OCI-LY1 (cell line): ENCODE measurements at regions not wholly inside any gene's neighbourhood (a gene's known extent, or its start where the extent isn't known, plus 50 kb on each side); places are given as distances from the start of the nearest gene placed in this dataset.

Experiments used
- H2AFZ ChIP-seq: fragments of 200-600 bp; sonication (generic), shearing (Covaris generic); 2 replicates; pipeline ENCODE4 v1.6.0; 2014; ENCODE audit warnings: antibody characterized with exemption, mild to moderate bottlenecking, low read length
- H3F3A ChIP-seq: fragments of 200-600 bp; sonication (generic), shearing (Covaris generic); 2 replicates; pipeline ENCODE4 v1.6.0; 2014; ENCODE audit warnings: mild to moderate bottlenecking, antibody characterized with exemption, low read length, moderate library complexity; ENCODE audit not compliant: insufficient read depth
- H3K27ac ChIP-seq: fragments of 200-600 bp; sonication (generic); 2 replicates; pipeline ENCODE4 v1.5.1; 2014; ENCODE audit warnings: low read length, mixed run types, mild to moderate bottlenecking, low read depth; ENCODE audit not compliant: poor library complexity, severe bottlenecking
- H3K27me3 ChIP-seq: fragments of 200-600 bp; sonication (generic); 2 replicates; pipeline ENCODE4 v1.6.0; 2014; ENCODE audit warnings: antibody characterized with exemption, mild to moderate bottlenecking, low read length, moderate library complexity; ENCODE audit not compliant: insufficient read depth
- H3K36me3 ChIP-seq: fragments of 200-600 bp; sonication (generic); 2 replicates; pipeline ENCODE4 v1.6.1; 2014; ENCODE audit warnings: mild to moderate bottlenecking, antibody characterized with exemption, low read length, moderate library complexity, mixed read lengths; ENCODE audit not compliant: insufficient read depth
- H3K4me1 ChIP-seq: fragments of 200-600 bp; sonication (generic); 2 replicates; pipeline ENCODE4 v1.5.1; 2014; ENCODE audit warnings: mild to moderate bottlenecking, low read length, moderate library complexity; ENCODE audit not compliant: insufficient read depth, severe bottlenecking
- H3K4me2 ChIP-seq: fragments of 200-600 bp; sonication (generic), shearing (Covaris generic); 2 replicates; pipeline ENCODE4 v1.6.1; 2014; ENCODE audit warnings: low read length
- H3K4me3 ChIP-seq: fragments of 200-600 bp; sonication (generic); 2 replicates; pipeline ENCODE4 v1.5.1; 2014; ENCODE audit warnings: low read length, low read depth, mild to moderate bottlenecking, mixed read lengths; ENCODE audit not compliant: poor library complexity, severe bottlenecking
- H3K79me2 ChIP-seq: fragments of 200-600 bp; shearing (Covaris generic); 2 replicates; pipeline ENCODE4 v1.6.1; 2016; ENCODE audit warnings: mixed run types, low read length, mixed read lengths; ENCODE audit not compliant: insufficient read depth
- H3K9ac ChIP-seq: fragments of 200-600 bp; sonication (generic), shearing (Covaris generic); 2 replicates; pipeline ENCODE4 v1.6.1; 2014; ENCODE audit warnings: mild to moderate bottlenecking, low read length, mixed read lengths
- H3K9me2 ChIP-seq: fragments of 200-600 bp; sonication (generic), shearing (Covaris generic); 2 replicates; pipeline ENCODE4 v1.6.1; 2014; ENCODE audit warnings: low read depth, mild to moderate bottlenecking, low read length, mixed read lengths
- H3K9me3 ChIP-seq: fragments of 200-600 bp; shearing (Covaris generic); 2 replicates; pipeline ENCODE4 v1.6.1; 2014; ENCODE audit warnings: low read length, mixed read lengths
- H4K20me1 ChIP-seq: fragments of 200-600 bp; sonication (generic), shearing (Covaris generic); 2 replicates; pipeline ENCODE4 v1.6.0; 2016; ENCODE audit warnings: mild to moderate bottlenecking, low read length; ENCODE audit not compliant: insufficient read depth
- EZH2 ChIP-seq: fragments of 200-600 bp; sonication (generic), shearing (Covaris generic); IDR thresholded peaks from 2 replicates; pipeline ENCODE4 v1.8.0; 2017; ENCODE audit warnings: borderline replicate concordance, mixed run types, mild to moderate bottlenecking, antibody characterized with exemption, low read length, moderate library complexity, mixed read lengths
- TF ChIP-seq, protein P1 (sequence below): fragments of 200-600 bp; sonication (generic), shearing (Covaris generic); IDR thresholded peaks from 2 replicates; pipeline ENCODE4 v1.5.1; 2017; ENCODE audit warnings: mild to moderate bottlenecking, antibody characterized with exemption, low read length, moderate library complexity, mixed read lengths

DNA sequence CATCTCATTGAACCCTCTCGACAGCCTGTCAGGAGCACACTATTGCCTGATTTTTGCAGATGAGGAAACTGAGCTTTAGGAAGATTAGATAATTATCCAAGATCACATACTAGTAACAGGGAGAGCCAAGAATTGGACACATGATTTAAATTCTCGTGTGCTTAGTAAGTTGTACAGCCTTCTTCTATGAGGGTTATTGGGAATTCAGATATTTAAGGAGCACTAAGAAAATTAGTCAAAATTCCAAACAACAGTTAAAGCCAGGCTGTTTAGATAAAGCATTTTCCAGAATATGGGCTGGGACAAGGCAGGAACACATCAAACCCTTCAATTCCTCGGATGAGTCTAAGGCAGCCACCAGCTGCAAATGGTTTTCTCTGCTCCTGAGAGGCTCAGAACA lies 148.8 kb downstream of the TMEM30B start:
- H2AFZ ChIP-seq = no peak overlapping the region

GRCh38 chr14:61130512-61131260 lies 149.6 kb downstream of the SLC38A6 start:
- Histone ChIP-seq H2AFZ (no peak overlapping the region), H4K20me1 (no peaks in the 10 kb centered on the region), H3K9ac (no peak overlapping the region), H3K4me2 (no peak overlapping the region), H3K27ac (no peak overlapping the region), H3K36me3 (no peaks in the 10 kb centered on the region), H3K27me3 (no peaks in the 10 kb centered on the region), H3K9me3 (no peaks in the 10 kb centered on the region), H3F3A (no peaks in the 10 kb centered on the region), H3K4me3 (no peak overlapping the region), H3K9me2 (no peaks in the 10 kb centered on the region), H3K79me2 (no peaks in the 10 kb centered on the region), H3K4me1 (peaks cover 9% of the 10 kb centered on the region)
- no peak for TF ChIP-seq EZH2
- TF ChIP-seq, protein P1, sequence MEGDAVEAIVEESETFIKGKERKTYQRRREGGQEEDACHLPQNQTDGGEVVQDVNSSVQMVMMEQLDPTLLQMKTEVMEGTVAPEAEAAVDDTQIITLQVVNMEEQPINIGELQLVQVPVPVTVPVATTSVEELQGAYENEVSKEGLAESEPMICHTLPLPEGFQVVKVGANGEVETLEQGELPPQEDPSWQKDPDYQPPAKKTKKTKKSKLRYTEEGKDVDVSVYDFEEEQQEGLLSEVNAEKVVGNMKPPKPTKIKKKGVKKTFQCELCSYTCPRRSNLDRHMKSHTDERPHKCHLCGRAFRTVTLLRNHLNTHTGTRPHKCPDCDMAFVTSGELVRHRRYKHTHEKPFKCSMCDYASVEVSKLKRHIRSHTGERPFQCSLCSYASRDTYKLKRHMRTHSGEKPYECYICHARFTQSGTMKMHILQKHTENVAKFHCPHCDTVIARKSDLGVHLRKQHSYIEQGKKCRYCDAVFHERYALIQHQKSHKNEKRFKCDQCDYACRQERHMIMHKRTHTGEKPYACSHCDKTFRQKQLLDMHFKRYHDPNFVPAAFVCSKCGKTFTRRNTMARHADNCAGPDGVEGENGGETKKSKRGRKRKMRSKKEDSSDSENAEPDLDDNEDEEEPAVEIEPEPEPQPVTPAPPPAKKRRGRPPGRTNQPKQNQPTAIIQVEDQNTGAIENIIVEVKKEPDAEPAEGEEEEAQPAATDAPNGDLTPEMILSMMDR = no peak

More for the DNA sequence above, 148.8 kb downstream of the TMEM30B start:
- H3K4me2 ChIP-seq = no peak overlapping the region
- TF ChIP-seq, protein P1 = no peak
- TF ChIP-seq EZH2 = no peak
- no peak overlapping the region for H3K4me3 ChIP-seq
- no peak overlapping the region for H3K27ac ChIP-seq
- H3K36me3 ChIP-seq = no peaks in the 10 kb centered on the region
- no peaks in the 10 kb centered on the region for H3K9me2 ChIP-seq
- H3K27me3 ChIP-seq = no peaks in the 10 kb centered on the region
- no peaks in the 10 kb centered on the region for H3K79me2 ChIP-seq
- no peaks in the 10 kb centered on the region for H4K20me1 ChIP-seq
- H3K9me3 ChIP-seq = no peaks in the 10 kb centered on the region
- H3K9ac ChIP-seq = no peak overlapping the region
- H3F3A ChIP-seq = no peaks in the 10 kb centered on the region
- H3K4me1 ChIP-seq = peaks cover 9% of the 10 kb centered on the region

DNA sequence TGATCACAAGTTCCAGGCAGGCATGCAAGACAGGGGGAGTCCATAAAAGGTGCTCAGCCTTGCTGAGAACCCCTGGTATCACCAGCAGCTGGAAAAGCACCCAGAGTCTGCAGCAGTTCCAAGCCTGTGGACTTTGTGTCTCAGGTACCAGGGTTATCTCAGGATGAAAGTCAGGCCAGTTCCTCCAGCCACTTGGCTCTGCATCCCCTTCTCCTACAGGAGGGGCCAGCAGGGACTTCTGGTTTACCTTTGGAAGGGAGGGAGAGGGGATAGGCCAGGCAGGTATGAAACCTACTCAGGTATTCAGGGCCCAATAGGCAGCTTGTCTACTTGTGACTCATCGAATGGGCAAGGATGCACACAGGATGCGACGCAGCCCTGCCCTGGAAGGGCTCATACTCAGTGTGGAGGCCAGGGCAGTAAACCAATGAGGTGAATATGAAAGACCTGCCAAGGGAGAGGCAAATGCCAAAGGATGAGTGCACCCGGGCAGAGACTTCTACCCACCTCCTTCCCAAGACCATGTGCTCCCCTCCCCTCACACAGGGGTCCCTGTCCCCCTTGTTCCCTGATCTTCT lies 148.2 kb downstream of the SLC38A6 start:
- Histone ChIP-seq H3K79me2 (no peaks in the 10 kb centered on the region), H3K4me2 (no peak overlapping the region), H3K9me2 (no peaks in the 10 kb centered on the region), H3K4me3 (no peak overlapping the region), H3K27ac (no peak overlapping the region), H4K20me1 (no peaks in the 10 kb centered on the region), H3K27me3 (no peaks in the 10 kb centered on the region), H3K36me3 (no peaks in the 10 kb centered on the region), H3K4me1 (peaks cover 9% of the 10 kb centered on the region), H3K9me3 (no peaks in the 10 kb centered on the region), H3F3A (no peaks in the 10 kb centered on the region), H2AFZ (no peak overlapping the region), H3K9ac (no peak overlapping the region)
- no peak for TF ChIP-seq EZH2
- TF ChIP-seq, protein P1 = no peak
